Activated CD4-positive, alpha-beta T cell treated with anti-CD3 and anti-CD28 coated beads, Interleukin-2, Interleukin-4, amounts not matched to agents 100 ng/mL and 50 ng/mL, durations not matched to agents 16 hours and 8 hours (primary cell): ENCODE measurements at regions not wholly inside any gene's neighbourhood (a gene's known extent, or its start where the extent isn't known, plus 50 kb on each side); places are given as distances from the start of the nearest gene placed in this dataset.
"Not testable (repeated sequence)": the region's sequence is repeated elsewhere in the genome, so short reads cannot be mapped to it uniquely, and the experiment has no call there.

ENCODE experiments used
- DNase-seq: peaks from one replicate; pipeline ENCODE4 v3.0.0-alpha.2; 2020; ENCODE audit warnings: low spot score

- DNase-seq = no peak
Observed at GRCh38 chr16:52787709-52788108, 240.8 kb upstream of the TOX3 start.

GRCh38 chr16:52786091-52786490 is 239.1 kb upstream of the TOX3 start:
- DNase-seq = no peak

- no peak for DNase-seq
Observed at GRCh38 chr16:52785653-52786052, 238.7 kb upstream of the TOX3 start.

GRCh38 chr16:52783616-52784015 is 236.7 kb upstream of the TOX3 start:
- no peak for DNase-seq

GRCh38 chr16:52781005-52781630 is 234.2 kb upstream of the TOX3 start:
- no peak for DNase-seq

- DNase-seq = no peak
Observed at GRCh38 chr16:52773026-52773425, 226.1 kb upstream of the TOX3 start.

GRCh38 chr16:52770828-52771227 is 223.9 kb upstream of the TOX3 start:
- DNase-seq = no peak

GRCh38 chr16:52758473-52758855 is 211.5 kb upstream of the TOX3 start:
- DNase-seq = no peak

- DNase-seq = no peak
Observed at GRCh38 chr16:52757746-52758472, 211.0 kb upstream of the TOX3 start.

GRCh38 chr16:52756812-52757517 is 210.0 kb upstream of the TOX3 start:
- DNase-seq = no peak

- no peak for DNase-seq
Observed at GRCh38 chr16:52755396-52755795, 208.5 kb upstream of the TOX3 start.

GRCh38 chr16:52751035-52751434 is 204.1 kb upstream of the TOX3 start:
- DNase-seq = no peak

- no peak for DNase-seq
Observed at GRCh38 chr16:52748741-52749140, 201.8 kb upstream of the TOX3 start.

GRCh38 chr16:52747088-52747595 is 200.2 kb upstream of the TOX3 start:
- no peak for DNase-seq

- DNase-seq = no peak
Observed at GRCh38 chr16:52743707-52744106, 196.8 kb upstream of the TOX3 start.

- DNase-seq = no peak
Observed at GRCh38 chr16:52742608-52743170, 195.7 kb upstream of the TOX3 start.

GRCh38 chr16:52742052-52742451 is 195.1 kb upstream of the TOX3 start:
- no peak for DNase-seq

- no peak for DNase-seq
Observed at GRCh38 chr16:52741351-52741750, 194.4 kb upstream of the TOX3 start.

- DNase-seq = no peak
Observed at GRCh38 chr16:52740766-52741165, 193.8 kb upstream of the TOX3 start.

GRCh38 chr16:52740333-52740732 is 193.4 kb upstream of the TOX3 start:
- no peak for DNase-seq

GRCh38 chr16:52738992-52739391 is 192.0 kb upstream of the TOX3 start:
- not testable (repeated sequence) for DNase-seq

GRCh38 chr16:52731219-52731875 is 184.4 kb upstream of the TOX3 start:
- no peak for DNase-seq
